Natural killer cell (primary cell): ENCODE measurements at regions not wholly inside any gene's neighbourhood (a gene's known extent, or its start where the extent isn't known, plus 50 kb on each side); places are given as distances from the start of the nearest gene placed in this dataset.

Experiments
- ATAC-seq, 3 donors: fragments of 150-1000 bp in 2 of 3; fragments of 200-7000 bp in 1 of 3; cut with Tn5 transposase; 1 replicate in 1 of 3; 2 replicates in 2 of 3; pipeline ENCODE4 v1.10.0; 2021; ENCODE audit warnings: mild to moderate bottlenecking in 2 of 3, moderate library complexity in 2 of 3
- DNase-seq, 2 donors: peaks; one replicate each; pipeline versions ENCODE4 v3.0.0 to v3.0.0-alpha.2; 2013 to 2021; ENCODE audit warnings: mixed read lengths in 1 of 2
- H3K27ac ChIP-seq: one replicate; pipeline ENCODE4 v1.5.1; 2013; ENCODE audit warnings: mild to moderate bottlenecking, low read length
- H3K27me3 ChIP-seq: one replicate; pipeline ENCODE4 v1.6.1; 2013; ENCODE audit warnings: low read length; ENCODE audit not compliant: control insufficient read depth, insufficient read depth
- H3K36me3 ChIP-seq: one replicate; pipeline ENCODE4 v1.6.1; 2013; ENCODE audit warnings: low read length; ENCODE audit not compliant: control insufficient read depth, insufficient read depth
- H3K4me1 ChIP-seq: one replicate; pipeline ENCODE4 v1.6.1; 2013; ENCODE audit warnings: low read length; ENCODE audit not compliant: control insufficient read depth, insufficient read depth
- H3K4me3 ChIP-seq: one replicate; pipeline ENCODE4 v1.5.1; 2013; ENCODE audit warnings: low read length
- H3K9me3 ChIP-seq: one replicate; pipeline ENCODE4 v1.6.1; 2013; ENCODE audit warnings: low read length; ENCODE audit not compliant: control insufficient read depth, insufficient read depth
- H3K27ac Mint-ChIP-seq, 2 donors: one replicate each; pipeline ENCODE4 v1.8.0; 2022; ENCODE audit warnings: mild to moderate bottlenecking in 2 of 2, mixed read lengths in 2 of 2, moderate library complexity in 1 of 2
- H3K27me3 Mint-ChIP-seq, 2 donors: one replicate each; pipeline ENCODE4 v1.8.0; 2022; ENCODE audit warnings: low read depth in 2 of 2, mixed read lengths in 2 of 2
- H3K36me3 Mint-ChIP-seq: one replicate; pipeline ENCODE4 v1.8.0; 2022; ENCODE audit warnings: mixed read lengths
- H3K4me1 Mint-ChIP-seq, 2 donors: one replicate each; pipeline ENCODE4 v1.8.0; 2022; ENCODE audit warnings: mixed read lengths in 2 of 2
- H3K4me3 Mint-ChIP-seq: one replicate; pipeline ENCODE4 v1.8.0; 2022; ENCODE audit warnings: mild to moderate bottlenecking, moderate library complexity, mixed read lengths
- H3K9me3 Mint-ChIP-seq, 2 donors: one replicate each; pipeline ENCODE4 v1.8.0; 2022; ENCODE audit warnings: mixed read lengths in 2 of 2
- CTCF ChIP-seq: fragments of 200-600 bp; IDR thresholded peaks from one replicate; pipeline ENCODE4 v1.8.0; 2022; ENCODE audit warnings: antibody characterized with exemption
- WGBS: methylation state at CpG from one replicate; pipeline ENCODE4 v1.1.7; 2013; ENCODE audit warnings: missing lambda C conversion rate; ENCODE audit not compliant: insufficient coverage; 5-methylcytosine and 5-hydroxymethylcytosine counted together
- intact Hi-C: fragments of 100-400 bp; cut with micrococcal nuclease; formaldehyde crosslinking; loops from one replicate; pipeline ENCODE4 v1.14.2; 2022

- Mint-ChIP-seq H3K36me3 (no peaks in the 10 kb centered on the region), H3K4me1 (no peaks in the 10 kb centered on the region), H3K4me3 (no peak overlapping the region), H3K9me3 (peaks cover 3 to 9% of the 10 kb centered on the region in 2 donors), H3K27ac (no peak overlapping the region), H3K27me3 (no peaks in the 10 kb centered on the region)
- TF ChIP-seq CTCF, result no peak
- Histone ChIP-seq H3K9me3 (no peaks in the 10 kb centered on the region), H3K27ac (no peak overlapping the region), H3K4me1 (no peaks in the 10 kb centered on the region), H3K36me3 (no peaks in the 10 kb centered on the region), H3K4me3 (no peak overlapping the region), H3K27me3 (no peaks in the 10 kb centered on the region)
- WGBS, result 80% methylated on average over 3 of the region's 5 CpGs
- ATAC-seq (no peak), DNase-seq (no peak)
- intact Hi-C loops, result no loop called here
Measured at GRCh38 chrX:5724123-5724522, 504.5 kb downstream of the NLGN4X start.

GRCh38 chrX:5718651-5719050 lies 510.0 kb downstream of the NLGN4X start:
- WGBS, result 79% methylated on average over 2 of the region's 3 CpGs
- no peaks in the 10 kb centered on the region for H3K4me1 Mint-ChIP-seq

GRCh38 chrX:5716666-5717065 lies 512.0 kb downstream of the NLGN4X start:
- 80% methylated on average over 1 of the region's 2 CpGs for WGBS
- DNase-seq, result no peak
- Mint-ChIP-seq H3K9me3 (peaks cover 10 to 18% of the 10 kb centered on the region in 2 donors), H3K4me3 (no peak overlapping the region), H3K27me3 (no peaks in the 10 kb centered on the region), H3K27ac (no peak overlapping the region), H3K4me1 (no peaks in the 10 kb centered on the region), H3K36me3 (peaks cover 6% of the 10 kb centered on the region)
- no peak for TF ChIP-seq CTCF
- no peaks in the 10 kb centered on the region for H3K27me3 ChIP-seq
- H3K4me1 ChIP-seq, result no peaks in the 10 kb centered on the region
- ATAC-seq, result no peak
- H3K36me3 ChIP-seq, result no peaks in the 10 kb centered on the region
- intact Hi-C loops, result no loop called here
- H3K4me3 ChIP-seq, result no peak overlapping the region
- H3K9me3 ChIP-seq, result no peaks in the 10 kb centered on the region
- H3K27ac ChIP-seq, result no peak overlapping the region

More at GRCh38 chrX:5718651-5719050, 510.0 kb downstream of the NLGN4X start:
- peaks cover 5 to 15% of the 10 kb centered on the region in 2 donors for H3K9me3 Mint-ChIP-seq
- intact Hi-C loops, result no loop called here
- ATAC-seq (no peak), DNase-seq (no peak)
- Histone ChIP-seq H3K4me3 (no peak overlapping the region), H3K27me3 (no peaks in the 10 kb centered on the region), H3K27ac (no peak overlapping the region), H3K4me1 (no peaks in the 10 kb centered on the region), H3K9me3 (no peaks in the 10 kb centered on the region), H3K36me3 (no peaks in the 10 kb centered on the region)
- peaks cover 6% of the 10 kb centered on the region for H3K36me3 Mint-ChIP-seq
- H3K27ac Mint-ChIP-seq, result no peak overlapping the region
- no peak for TF ChIP-seq CTCF
- no peaks in the 10 kb centered on the region for H3K27me3 Mint-ChIP-seq
- H3K4me3 Mint-ChIP-seq, result no peak overlapping the region

GRCh38 chrX:5708251-5708650 lies 520.4 kb downstream of the NLGN4X start:
- H3K36me3 Mint-ChIP-seq, result no peaks in the 10 kb centered on the region
- no peak overlapping the region for H3K4me3 ChIP-seq
- H3K4me1 ChIP-seq, result no peaks in the 10 kb centered on the region
- H3K27me3 ChIP-seq, result no peaks in the 10 kb centered on the region
- no peak for TF ChIP-seq CTCF
- DNase-seq, result no peak
- H3K4me3 Mint-ChIP-seq, result no peak overlapping the region
- no peaks in the 10 kb centered on the region for H3K4me1 Mint-ChIP-seq
- no peaks in the 10 kb centered on the region for H3K27me3 Mint-ChIP-seq
- 17% methylated on average over 2 of the region's 4 CpGs for WGBS
- no peaks in the 10 kb centered on the region for H3K36me3 ChIP-seq
- ATAC-seq, result no peak
- intact Hi-C loops, result no loop called here
- H3K27ac ChIP-seq, result no peak overlapping the region
- H3K27ac Mint-ChIP-seq, result no peak overlapping the region
- H3K9me3 Mint-ChIP-seq, result peaks cover 8% of the 10 kb centered on the region in 2 donors
- H3K9me3 ChIP-seq, result no peaks in the 10 kb centered on the region
